Hepatocyte (in vitro differentiated cells): ENCODE measurements at regions not wholly inside any gene's neighbourhood (a gene's known extent, or its start where the extent isn't known, plus 50 kb on each side); places are given as distances from the start of the nearest gene placed in this dataset.

Experiments used
- EZH2 ChIP-seq: fragments of 200-600 bp; sonication (generic); IDR thresholded peaks from 2 replicates; pipeline ENCODE4 v1.6.1; 2016; ENCODE audit warnings: antibody characterized with exemption, mild to moderate bottlenecking, borderline replicate concordance
- EZH2phosphoT487 ChIP-seq: fragments of 200-600 bp; sonication (generic); IDR thresholded peaks from one replicate; pipeline ENCODE4 v1.6.1; 2018; ENCODE audit warnings: antibody characterized with exemption, mild to moderate bottlenecking, low read depth, moderate library complexity; ENCODE audit not compliant: unreplicated experiment, severe bottlenecking
- TF ChIP-seq, protein P1 (sequence below): fragments of 200-600 bp; sonication (generic); IDR thresholded peaks from 2 replicates; pipeline ENCODE4 v1.5.1; 2016; ENCODE audit warnings: antibody characterized with exemption, mild to moderate bottlenecking; ENCODE audit not compliant: poor library complexity

DNA sequence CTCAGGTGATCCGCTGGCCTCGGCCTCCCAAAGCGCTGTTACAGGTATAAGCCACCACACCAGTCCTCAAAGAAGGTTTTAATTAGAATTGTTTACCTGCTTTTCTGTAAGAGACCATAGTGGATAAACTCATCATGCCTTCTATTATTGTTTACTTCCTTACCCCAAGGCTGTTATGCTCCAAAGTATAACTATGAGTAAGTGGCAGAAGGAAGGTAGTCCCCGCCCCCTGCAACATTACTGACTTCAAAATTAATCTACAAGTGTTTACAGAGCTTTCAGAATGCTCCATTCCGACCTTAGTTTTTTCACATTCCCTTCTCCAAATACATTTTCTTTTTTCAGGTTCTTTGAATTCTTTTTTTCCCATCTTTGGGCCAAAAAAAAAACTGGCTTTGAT, 480.5 kb upstream of the NOX3 start:
- TF ChIP-seq, protein P1, sequence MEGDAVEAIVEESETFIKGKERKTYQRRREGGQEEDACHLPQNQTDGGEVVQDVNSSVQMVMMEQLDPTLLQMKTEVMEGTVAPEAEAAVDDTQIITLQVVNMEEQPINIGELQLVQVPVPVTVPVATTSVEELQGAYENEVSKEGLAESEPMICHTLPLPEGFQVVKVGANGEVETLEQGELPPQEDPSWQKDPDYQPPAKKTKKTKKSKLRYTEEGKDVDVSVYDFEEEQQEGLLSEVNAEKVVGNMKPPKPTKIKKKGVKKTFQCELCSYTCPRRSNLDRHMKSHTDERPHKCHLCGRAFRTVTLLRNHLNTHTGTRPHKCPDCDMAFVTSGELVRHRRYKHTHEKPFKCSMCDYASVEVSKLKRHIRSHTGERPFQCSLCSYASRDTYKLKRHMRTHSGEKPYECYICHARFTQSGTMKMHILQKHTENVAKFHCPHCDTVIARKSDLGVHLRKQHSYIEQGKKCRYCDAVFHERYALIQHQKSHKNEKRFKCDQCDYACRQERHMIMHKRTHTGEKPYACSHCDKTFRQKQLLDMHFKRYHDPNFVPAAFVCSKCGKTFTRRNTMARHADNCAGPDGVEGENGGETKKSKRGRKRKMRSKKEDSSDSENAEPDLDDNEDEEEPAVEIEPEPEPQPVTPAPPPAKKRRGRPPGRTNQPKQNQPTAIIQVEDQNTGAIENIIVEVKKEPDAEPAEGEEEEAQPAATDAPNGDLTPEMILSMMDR = no peak
- no peak for TF ChIP-seq EZH2
- TF ChIP-seq EZH2phosphoT487 = no peak
